WTC11 (cell line): ENCODE measurements at regions not wholly inside any gene's neighbourhood (a gene's known extent, or its start where the extent isn't known, plus 50 kb on each side); places are given as distances from the start of the nearest gene placed in this dataset.
"Not testable (repeated sequence)": the region's sequence is repeated elsewhere in the genome, so short reads cannot be mapped to it uniquely, and the experiment has no call there.

Source experiments
- ATAC-seq: fragments of 200-7000 bp; cut with Tn5 transposase; 2 replicates; pipeline ENCODE4 v1.10.0; 2021; ENCODE audit warnings: mild to moderate bottlenecking, moderate library complexity
- CTCF ChIA-PET: fragments of 300-600 bp; sonication (Branson Sonifier 250); formaldehyde crosslinking; loops from one replicate; lab custom pipeline; 2021; ENCODE audit warnings: antibody characterized with exemption; lab: Charles Lee
- POLR2A ChIA-PET: fragments of 350-600 bp; sonication (Branson Sonifier 250); formaldehyde crosslinking; loops from one replicate; lab custom pipeline; 2021; ENCODE audit warnings: antibody characterized with exemption; lab: Charles Lee
- DNase-seq: peaks from one replicate; pipeline ENCODE4 v3.0.0; 2021; ENCODE audit warnings: low spot score
- H3K27ac Mint-ChIP-seq: 2 replicates; pipeline ENCODE4 v1.8.0; 2021; ENCODE audit warnings: mixed read lengths
- H3K27me3 Mint-ChIP-seq: 2 replicates; pipeline ENCODE4 v1.8.0; 2021; ENCODE audit warnings: low read depth, mild to moderate bottlenecking, moderate library complexity, mixed read lengths
- H3K36me3 Mint-ChIP-seq: 2 replicates; pipeline ENCODE4 v1.8.0; 2021; ENCODE audit warnings: mixed read lengths
- H3K4me1 Mint-ChIP-seq: 2 replicates; pipeline ENCODE4 v1.8.0; 2022; ENCODE audit warnings: mixed read lengths
- H3K4me3 Mint-ChIP-seq: 2 replicates; pipeline ENCODE4 v1.8.0; 2021; ENCODE audit warnings: mild to moderate bottlenecking, moderate library complexity, mixed read lengths
- H3K9me3 Mint-ChIP-seq: 2 replicates; pipeline ENCODE4 v1.8.0; 2021; ENCODE audit warnings: mixed read lengths
- ATF1 ChIP-seq: sonication (generic); formaldehyde crosslinking; IDR thresholded peaks from 2 replicates; pipeline ENCODE4 v1.8.1; 2023; ENCODE audit warnings: mild to moderate bottlenecking, moderate library complexity, missing genetic modification reagents
- EMX1 ChIP-seq: fragments of 250-450 bp; sonication (Bioruptor Pico); IDR thresholded peaks from 2 replicates; pipeline ENCODE4 v1.8.0; 2021; ENCODE audit warnings: mild to moderate bottlenecking
- GRHL2 ChIP-seq: fragments of 250-450 bp; sonication (Bioruptor Pico); IDR thresholded peaks from 2 replicates; pipeline ENCODE4 v1.8.0; 2022; ENCODE audit warnings: mild to moderate bottlenecking, moderate library complexity; ENCODE audit not compliant: insufficient replicate concordance, severe bottlenecking
- IRF1 ChIP-seq: sonication (generic); formaldehyde crosslinking; IDR thresholded peaks from 2 replicates; pipeline ENCODE4 v1.8.0; 2023; ENCODE audit warnings: missing genetic modification reagents
- IRF2 ChIP-seq: sonication (generic); formaldehyde crosslinking; IDR thresholded peaks from 2 replicates; pipeline ENCODE4 v1.8.0; 2022; ENCODE audit warnings: low read depth, missing genetic modification reagents, borderline replicate concordance
- JAZF1 ChIP-seq: fragments of 250-450 bp; sonication (Bioruptor Pico); IDR thresholded peaks from 2 replicates; pipeline ENCODE4 v1.9.0; 2021; ENCODE audit warnings: moderate library complexity, mild to moderate bottlenecking, inconsistent platforms
- NFE2L1 ChIP-seq: sonication (generic); formaldehyde crosslinking; IDR thresholded peaks from 2 replicates; pipeline ENCODE4 v1.8.1; 2023; ENCODE audit warnings: missing genetic modification reagents
- OVOL2 ChIP-seq: fragments of 250-450 bp; sonication (Bioruptor Pico); IDR thresholded peaks from 2 replicates; pipeline ENCODE4 v1.9.0; 2021; ENCODE audit warnings: mild to moderate bottlenecking, borderline replicate concordance
- PRRX2 ChIP-seq: fragments of 250-450 bp; sonication (Bioruptor Pico); IDR thresholded peaks from 2 replicates; pipeline ENCODE4 v1.8.0; 2021; ENCODE audit warnings: mild to moderate bottlenecking
- TCF7 ChIP-seq: sonication (generic); formaldehyde crosslinking; IDR thresholded peaks from 2 replicates; pipeline ENCODE4 v1.8.0; 2022; ENCODE audit warnings: mild to moderate bottlenecking, low read depth, missing genetic modification reagents, moderate library complexity
- TEAD4 ChIP-seq: sonication (generic); formaldehyde crosslinking; IDR thresholded peaks from 2 replicates; pipeline ENCODE4 v1.8.0; 2022; ENCODE audit warnings: mild to moderate bottlenecking, missing genetic modification reagents
- ZMAT4 ChIP-seq: fragments of 250-450 bp; sonication (Bioruptor Pico); IDR thresholded peaks from 2 replicates; pipeline ENCODE4 v1.9.0; 2021; ENCODE audit warnings: mild to moderate bottlenecking
- ZNF121 ChIP-seq: sonication (generic); formaldehyde crosslinking; IDR thresholded peaks from 2 replicates; pipeline ENCODE4 v1.8.0; 2023; ENCODE audit warnings: missing genetic modification reagents
- ZNF317 ChIP-seq: sonication (generic); formaldehyde crosslinking; IDR thresholded peaks from 2 replicates; pipeline ENCODE4 v1.8.1; 2023; ENCODE audit warnings: low read depth, mild to moderate bottlenecking, moderate library complexity, missing genetic modification reagents, borderline replicate concordance
- ZNF423 ChIP-seq: fragments of 250-450 bp; sonication (Bioruptor Pico); IDR thresholded peaks from 2 replicates; pipeline ENCODE4 v2.1.2; 2022; ENCODE audit warnings: mild to moderate bottlenecking, moderate library complexity
- ZNF512 ChIP-seq: sonication (generic); formaldehyde crosslinking; IDR thresholded peaks from 2 replicates; pipeline ENCODE4 v1.8.1; 2022; ENCODE audit warnings: missing genetic modification reagents, borderline replicate concordance
- TF ChIP-seq, protein P1 (sequence below): sonication (generic); formaldehyde crosslinking; IDR thresholded peaks from 2 replicates; pipeline ENCODE4 v1.8.1; 2022; ENCODE audit warnings: low read depth, mild to moderate bottlenecking, moderate library complexity, missing genetic modification reagents, borderline replicate concordance
- TF ChIP-seq, protein P2 (sequence below): sonication (generic); formaldehyde crosslinking; IDR thresholded peaks from 2 replicates; pipeline ENCODE4 v1.8.0; 2023; ENCODE audit warnings: missing genetic modification reagents, mild to moderate bottlenecking, borderline replicate concordance
- TF ChIP-seq, protein P3 (sequence below): sonication (generic); formaldehyde crosslinking; IDR thresholded peaks from 2 replicates; pipeline ENCODE4 v1.8.0; 2023; ENCODE audit warnings: mild to moderate bottlenecking, missing genetic modification reagents

DNA sequence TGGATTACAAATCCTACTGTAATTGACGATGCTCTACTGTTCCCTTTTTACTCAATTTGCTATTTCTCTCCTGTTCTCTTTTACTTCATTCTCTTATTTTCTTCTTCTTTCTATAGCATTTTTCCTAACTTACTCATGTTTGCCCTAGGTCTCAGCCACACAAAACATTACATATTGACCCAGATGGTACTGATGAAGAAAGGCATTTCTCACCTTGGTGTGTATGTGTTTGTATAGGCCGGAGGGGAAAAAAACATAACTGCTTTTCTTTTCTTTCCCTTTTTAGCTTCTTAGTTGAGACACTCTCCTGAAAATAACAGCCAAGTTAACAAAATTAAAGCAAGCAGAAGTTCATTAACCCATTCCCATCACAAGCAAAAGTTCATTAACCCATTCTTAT is 1019.8 kb upstream of the CDH18 start:
- Mint-ChIP-seq H3K27me3 (no peaks in the 10 kb centered on the region), H3K4me3 (no peak overlapping the region), H3K9me3 (no peaks in the 10 kb centered on the region)
- CTCF ChIA-PET: no interaction called here
- TF ChIP-seq ZNF423 (CRISPR knock-in tag) (no peak), IRF2 (CRISPR knock-in tag) (no peak), ZNF121 (CRISPR knock-in tag) (no peak), ZNF512 (CRISPR knock-in tag) (no peak), GRHL2 (CRISPR knock-in tag) (no peak), NFE2L1 (CRISPR knock-in tag) (no peak), IRF1 (CRISPR knock-in tag) (no peak), ZMAT4 (CRISPR knock-in tag) (no peak), PRRX2 (CRISPR knock-in tag) (no peak), ZNF317 (CRISPR knock-in tag) (no peak), OVOL2 (CRISPR knock-in tag) (no peak), EMX1 (CRISPR knock-in tag) (no peak), TEAD4 (CRISPR knock-in tag) (no peak)
- TF ChIP-seq, protein P1, sequence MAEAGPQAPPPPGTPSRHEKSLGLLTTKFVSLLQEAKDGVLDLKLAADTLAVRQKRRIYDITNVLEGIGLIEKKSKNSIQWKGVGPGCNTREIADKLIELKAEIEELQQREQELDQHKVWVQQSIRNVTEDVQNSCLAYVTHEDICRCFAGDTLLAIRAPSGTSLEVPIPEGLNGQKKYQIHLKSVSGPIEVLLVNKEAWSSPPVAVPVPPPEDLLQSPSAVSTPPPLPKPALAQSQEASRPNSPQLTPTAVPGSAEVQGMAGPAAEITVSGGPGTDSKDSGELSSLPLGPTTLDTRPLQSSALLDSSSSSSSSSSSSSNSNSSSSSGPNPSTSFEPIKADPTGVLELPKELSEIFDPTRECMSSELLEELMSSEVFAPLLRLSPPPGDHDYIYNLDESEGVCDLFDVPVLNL (CRISPR knock-in tag): no peak
- TF ChIP-seq, protein P2, sequence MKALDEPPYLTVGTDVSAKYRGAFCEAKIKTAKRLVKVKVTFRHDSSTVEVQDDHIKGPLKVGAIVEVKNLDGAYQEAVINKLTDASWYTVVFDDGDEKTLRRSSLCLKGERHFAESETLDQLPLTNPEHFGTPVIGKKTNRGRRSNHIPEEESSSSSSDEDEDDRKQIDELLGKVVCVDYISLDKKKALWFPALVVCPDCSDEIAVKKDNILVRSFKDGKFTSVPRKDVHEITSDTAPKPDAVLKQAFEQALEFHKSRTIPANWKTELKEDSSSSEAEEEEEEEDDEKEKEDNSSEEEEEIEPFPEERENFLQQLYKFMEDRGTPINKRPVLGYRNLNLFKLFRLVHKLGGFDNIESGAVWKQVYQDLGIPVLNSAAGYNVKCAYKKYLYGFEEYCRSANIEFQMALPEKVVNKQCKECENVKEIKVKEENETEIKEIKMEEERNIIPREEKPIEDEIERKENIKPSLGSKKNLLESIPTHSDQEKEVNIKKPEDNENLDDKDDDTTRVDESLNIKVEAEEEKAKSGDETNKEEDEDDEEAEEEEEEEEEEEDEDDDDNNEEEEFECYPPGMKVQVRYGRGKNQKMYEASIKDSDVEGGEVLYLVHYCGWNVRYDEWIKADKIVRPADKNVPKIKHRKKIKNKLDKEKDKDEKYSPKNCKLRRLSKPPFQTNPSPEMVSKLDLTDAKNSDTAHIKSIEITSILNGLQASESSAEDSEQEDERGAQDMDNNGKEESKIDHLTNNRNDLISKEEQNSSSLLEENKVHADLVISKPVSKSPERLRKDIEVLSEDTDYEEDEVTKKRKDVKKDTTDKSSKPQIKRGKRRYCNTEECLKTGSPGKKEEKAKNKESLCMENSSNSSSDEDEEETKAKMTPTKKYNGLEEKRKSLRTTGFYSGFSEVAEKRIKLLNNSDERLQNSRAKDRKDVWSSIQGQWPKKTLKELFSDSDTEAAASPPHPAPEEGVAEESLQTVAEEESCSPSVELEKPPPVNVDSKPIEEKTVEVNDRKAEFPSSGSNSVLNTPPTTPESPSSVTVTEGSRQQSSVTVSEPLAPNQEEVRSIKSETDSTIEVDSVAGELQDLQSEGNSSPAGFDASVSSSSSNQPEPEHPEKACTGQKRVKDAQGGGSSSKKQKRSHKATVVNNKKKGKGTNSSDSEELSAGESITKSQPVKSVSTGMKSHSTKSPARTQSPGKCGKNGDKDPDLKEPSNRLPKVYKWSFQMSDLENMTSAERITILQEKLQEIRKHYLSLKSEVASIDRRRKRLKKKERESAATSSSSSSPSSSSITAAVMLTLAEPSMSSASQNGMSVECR: no peak
- TF ChIP-seq, all 79 proteins: peak for 0
- POLR2A ChIA-PET: no interaction called here
- Mint-ChIP-seq H3K4me1 (no peaks in the 10 kb centered on the region), H3K36me3 (no peaks in the 10 kb centered on the region), H3K27ac (no peak overlapping the region)
- ATAC-seq (no peak), DNase-seq (no peak)

DNA sequence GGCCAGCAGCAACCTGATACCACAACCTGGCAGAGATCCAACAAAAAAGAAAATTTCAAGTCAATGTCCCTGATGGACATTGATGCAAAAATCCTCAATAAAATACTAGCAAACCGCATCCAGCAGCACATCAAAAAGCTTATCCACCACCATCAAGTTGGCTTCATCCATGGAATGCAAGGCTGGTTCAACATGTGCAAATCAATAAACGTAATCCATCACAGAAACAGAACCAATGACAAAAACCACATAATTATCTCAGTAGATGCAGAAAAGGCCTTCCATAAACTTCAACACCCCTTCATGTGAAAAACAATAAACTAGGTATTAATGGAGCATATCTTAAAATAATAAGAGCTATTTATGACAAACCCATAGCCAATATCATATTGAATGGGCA is 1000.9 kb upstream of the CDH18 start:
- POLR2A ChIA-PET, H3K27me3 Mint-ChIP-seq, H3K27ac Mint-ChIP-seq, H3K36me3 Mint-ChIP-seq, H3K4me3 Mint-ChIP-seq, H3K4me1 Mint-ChIP-seq, ATAC-seq, DNase-seq: not testable (repeated sequence)
- CTCF ChIA-PET: interaction anchor here (0.6 kb wide), 1 partner anchor 637 kb away, joined by 3 read pairs; no protein-coding TSS in a partner anchor
- peaks cover 38% of the 10 kb centered on the region for H3K9me3 Mint-ChIP-seq

DNA sequence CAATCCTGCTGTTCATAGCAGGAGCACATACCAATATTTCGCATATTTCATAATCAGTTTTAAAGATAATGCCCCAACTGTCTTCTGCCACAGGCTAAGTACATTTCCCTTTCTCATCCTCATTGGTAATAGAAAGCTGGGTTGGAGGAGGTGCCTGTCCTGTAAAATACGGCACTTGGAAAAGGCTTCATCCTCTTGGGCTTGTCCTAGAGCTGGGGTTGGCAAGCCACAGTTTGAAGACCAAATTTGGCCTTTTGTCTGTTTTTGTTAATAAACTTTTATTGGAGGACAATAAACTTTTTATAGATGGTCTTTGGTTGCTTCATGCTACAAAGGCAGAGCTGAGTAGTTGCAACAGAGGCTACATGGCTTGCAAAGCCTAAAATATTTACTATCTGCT is 997.8 kb upstream of the CDH18 start:
- CTCF ChIA-PET: no interaction called here
- Mint-ChIP-seq H3K4me3 (no peak overlapping the region), H3K27me3 (no peaks in the 10 kb centered on the region; the same call in 1 of the 2 replicates), H3K36me3 (peaks cover 9% of the 10 kb centered on the region), H3K4me1 (no peaks in the 10 kb centered on the region), H3K9me3 (peaks cover 43% of the 10 kb centered on the region), H3K27ac (no peak overlapping the region)
- POLR2A ChIA-PET: no interaction called here
- DNase-seq (no peak), ATAC-seq (no peak)
- TF ChIP-seq JAZF1: no peak
- no peak for TF ChIP-seq TCF7 (CRISPR knock-in tag)
- TF ChIP-seq, protein P3, sequence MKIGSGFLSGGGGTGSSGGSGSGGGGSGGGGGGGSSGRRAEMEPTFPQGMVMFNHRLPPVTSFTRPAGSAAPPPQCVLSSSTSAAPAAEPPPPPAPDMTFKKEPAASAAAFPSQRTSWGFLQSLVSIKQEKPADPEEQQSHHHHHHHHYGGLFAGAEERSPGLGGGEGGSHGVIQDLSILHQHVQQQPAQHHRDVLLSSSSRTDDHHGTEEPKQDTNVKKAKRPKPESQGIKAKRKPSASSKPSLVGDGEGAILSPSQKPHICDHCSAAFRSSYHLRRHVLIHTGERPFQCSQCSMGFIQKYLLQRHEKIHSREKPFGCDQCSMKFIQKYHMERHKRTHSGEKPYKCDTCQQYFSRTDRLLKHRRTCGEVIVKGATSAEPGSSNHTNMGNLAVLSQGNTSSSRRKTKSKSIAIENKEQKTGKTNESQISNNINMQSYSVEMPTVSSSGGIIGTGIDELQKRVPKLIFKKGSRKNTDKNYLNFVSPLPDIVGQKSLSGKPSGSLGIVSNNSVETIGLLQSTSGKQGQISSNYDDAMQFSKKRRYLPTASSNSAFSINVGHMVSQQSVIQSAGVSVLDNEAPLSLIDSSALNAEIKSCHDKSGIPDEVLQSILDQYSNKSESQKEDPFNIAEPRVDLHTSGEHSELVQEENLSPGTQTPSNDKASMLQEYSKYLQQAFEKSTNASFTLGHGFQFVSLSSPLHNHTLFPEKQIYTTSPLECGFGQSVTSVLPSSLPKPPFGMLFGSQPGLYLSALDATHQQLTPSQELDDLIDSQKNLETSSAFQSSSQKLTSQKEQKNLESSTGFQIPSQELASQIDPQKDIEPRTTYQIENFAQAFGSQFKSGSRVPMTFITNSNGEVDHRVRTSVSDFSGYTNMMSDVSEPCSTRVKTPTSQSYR (CRISPR knock-in tag): no peak
- no peak for TF ChIP-seq ATF1 (CRISPR knock-in tag)
